Non-pigmented ciliary epithelial cell (primary cell): ENCODE measurements at regions not wholly inside any gene's neighbourhood (a gene's known extent, or its start where the extent isn't known, plus 50 kb on each side); places are given as distances from the start of the nearest gene placed in this dataset.
"Not testable (repeated sequence)": the region's sequence is repeated elsewhere in the genome, so short reads cannot be mapped to it uniquely, and the experiment has no call there.

Source experiments
- DNase-seq: peaks from one replicate; pipeline ENCODE4 v3.0.0-alpha.2; 2010; ENCODE audit warnings: low read depth

DNA sequence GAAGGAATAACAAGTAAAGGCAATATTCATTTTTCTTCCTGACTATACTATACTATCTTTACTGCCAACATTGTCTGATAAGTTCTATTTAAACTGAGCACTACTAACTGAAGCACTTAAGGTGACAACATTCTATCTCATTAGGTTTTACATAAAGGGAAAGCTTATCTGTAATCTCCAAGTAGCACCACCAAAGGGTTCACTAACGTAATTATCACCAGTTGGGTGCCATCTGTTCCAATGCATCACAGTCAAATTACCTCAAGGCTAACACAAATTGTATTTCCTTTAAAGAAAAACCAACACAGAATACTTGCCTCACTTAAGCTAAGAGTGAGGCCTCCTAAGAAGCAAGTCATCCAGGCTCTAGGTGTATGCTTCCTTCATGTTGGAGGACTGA is 453.8 kb downstream of the RAP2B start:
- DNase-seq = no peak

DNA sequence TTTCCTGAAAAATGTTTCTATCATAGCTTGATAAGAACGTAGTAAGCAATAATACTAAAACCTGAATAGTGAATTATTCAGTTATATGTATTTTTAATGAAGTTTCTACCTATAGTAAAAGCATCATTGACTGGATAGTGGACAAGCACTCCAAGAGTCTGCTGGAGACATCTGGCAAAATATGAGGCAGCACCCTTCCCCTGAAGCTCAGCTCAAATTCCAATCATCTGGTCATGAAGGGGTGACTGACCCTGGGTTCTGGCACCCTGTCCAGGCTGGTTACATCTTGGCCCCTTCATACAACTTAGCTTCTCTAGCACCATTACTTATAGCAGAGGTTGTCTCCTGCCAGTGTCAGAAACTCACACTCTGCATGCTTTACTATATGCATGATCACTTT is 455.4 kb downstream of the RAP2B start:
- no peak for DNase-seq

DNA sequence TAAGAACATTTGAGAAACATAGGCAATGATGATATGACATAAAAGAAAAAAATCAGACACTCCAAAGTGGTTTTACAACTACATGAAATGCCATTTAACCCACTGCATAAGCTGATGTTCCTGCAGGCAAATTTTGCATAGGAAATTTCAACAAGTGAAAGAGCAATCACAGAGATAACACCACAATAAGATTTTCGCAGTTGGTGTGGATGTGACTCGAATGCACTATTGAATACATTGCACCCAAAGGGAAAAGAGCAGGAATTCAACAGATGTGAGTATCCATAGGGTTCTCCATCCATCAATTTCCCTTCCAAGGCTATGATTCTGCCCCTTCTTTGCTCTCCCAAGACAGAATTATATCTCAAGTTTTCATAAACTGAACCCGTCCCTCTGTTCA is 456.1 kb downstream of the RAP2B start:
- DNase-seq = no peak

DNA sequence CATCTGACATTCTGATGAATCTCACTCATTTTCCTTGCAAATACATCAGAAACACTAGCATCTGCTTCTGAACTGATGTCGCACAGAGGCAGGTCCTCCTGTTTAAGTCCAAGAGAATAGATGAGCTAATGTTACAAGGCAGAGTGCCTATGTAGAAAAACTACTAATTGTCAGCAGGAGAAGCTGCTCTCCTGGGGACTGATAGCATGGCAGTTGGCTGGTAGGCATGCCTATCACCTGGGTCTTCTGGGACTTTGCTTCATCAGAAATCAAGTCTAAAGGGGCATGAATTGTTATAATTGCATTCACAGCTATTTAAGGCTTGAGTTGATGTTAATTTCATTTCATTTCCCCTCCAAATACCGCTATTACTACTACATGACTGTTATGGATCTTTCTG is 457.2 kb downstream of the RAP2B start:
- no peak for DNase-seq

DNA sequence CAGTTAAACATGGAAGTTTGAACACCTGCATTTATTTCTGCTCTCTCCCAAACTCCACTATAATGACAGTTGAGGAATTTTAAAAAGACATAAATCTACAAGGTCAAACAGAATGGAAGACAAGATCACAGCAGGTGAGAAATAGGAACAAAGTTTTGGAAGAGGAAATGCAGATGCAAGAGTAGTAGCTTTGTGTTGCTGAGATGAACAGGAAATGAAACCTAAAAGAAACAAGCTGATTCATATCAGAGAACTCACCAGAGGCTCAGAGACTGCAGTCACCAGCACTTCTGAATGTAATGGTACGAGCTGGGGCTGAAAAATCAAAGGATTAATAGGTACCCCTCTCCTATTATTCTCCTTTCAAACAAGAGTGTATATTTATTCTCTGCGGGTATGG is 459.9 kb downstream of the RAP2B start:
- DNase-seq = no peak

DNA sequence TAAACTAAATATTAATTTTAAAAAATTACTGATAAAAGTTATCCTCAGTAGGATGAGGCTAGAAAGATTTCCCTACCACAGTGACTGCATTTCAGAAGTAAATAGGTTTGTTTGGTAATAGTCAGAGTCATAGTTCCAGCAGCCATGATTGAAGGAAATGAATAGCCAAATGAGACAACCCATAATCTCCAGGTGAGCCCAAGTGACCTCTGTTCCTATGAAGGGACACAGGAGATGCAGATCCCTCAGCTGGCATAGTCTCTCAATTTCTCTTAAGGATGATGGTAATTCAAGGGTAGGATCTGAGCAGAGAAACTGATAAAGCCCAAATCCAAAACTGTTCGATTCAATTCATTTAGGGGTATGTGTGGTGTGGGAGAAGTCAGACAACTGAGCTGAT is 461.8 kb downstream of the RAP2B start:
- DNase-seq = no peak

DNA sequence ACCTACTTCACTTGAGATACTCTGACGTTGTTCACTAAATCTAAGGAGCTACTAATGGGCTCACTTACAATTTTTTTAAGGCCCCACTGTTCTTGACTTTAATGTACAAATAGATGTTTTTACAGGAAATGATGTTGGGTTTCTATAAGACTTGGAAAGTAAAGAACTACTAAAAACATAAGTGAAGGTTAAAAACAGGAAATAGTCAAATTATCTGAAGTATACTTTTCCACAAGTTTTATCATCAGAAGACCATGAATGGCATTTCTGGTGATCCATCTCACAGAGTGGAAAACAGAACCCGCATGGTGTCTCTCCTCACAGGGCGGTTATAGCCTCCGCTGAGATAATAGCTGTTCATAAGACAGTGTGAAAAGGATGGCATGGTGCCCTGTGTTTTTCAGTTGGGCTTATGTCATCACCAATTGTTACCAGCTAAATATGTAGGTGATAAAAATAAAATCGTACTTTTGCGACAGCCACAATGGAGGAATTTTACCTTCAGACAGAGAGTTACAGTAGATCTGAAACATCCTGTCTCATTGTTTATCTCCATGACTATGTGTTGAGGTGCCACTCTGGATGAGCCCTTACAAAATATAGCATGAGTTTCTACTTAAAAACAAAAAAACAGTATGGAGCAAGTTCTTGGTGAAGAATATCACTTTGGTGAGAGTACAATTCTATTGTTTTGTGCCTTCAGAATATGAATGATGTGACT is 462.4 kb downstream of the RAP2B start:
- no peak for DNase-seq

DNA sequence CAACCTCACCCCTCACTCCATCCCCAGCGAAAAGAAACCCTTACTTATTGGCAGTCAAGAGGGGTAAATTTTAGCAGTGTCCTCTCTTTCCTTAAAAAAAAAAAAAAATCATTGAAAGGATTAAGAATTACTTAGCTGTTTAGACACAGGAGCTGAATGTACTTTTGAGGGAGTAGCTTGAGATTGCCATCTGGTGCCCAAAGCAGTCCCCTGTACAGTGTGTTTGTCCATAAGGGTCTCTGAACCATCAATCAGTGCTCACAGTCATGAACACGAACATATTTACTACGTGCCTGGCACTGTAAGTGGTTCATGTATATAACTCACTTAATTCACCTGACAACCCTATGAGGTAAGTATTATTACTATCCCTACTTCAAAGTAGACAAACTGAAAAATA is 463.5 kb downstream of the RAP2B start:
- DNase-seq = no peak

DNA sequence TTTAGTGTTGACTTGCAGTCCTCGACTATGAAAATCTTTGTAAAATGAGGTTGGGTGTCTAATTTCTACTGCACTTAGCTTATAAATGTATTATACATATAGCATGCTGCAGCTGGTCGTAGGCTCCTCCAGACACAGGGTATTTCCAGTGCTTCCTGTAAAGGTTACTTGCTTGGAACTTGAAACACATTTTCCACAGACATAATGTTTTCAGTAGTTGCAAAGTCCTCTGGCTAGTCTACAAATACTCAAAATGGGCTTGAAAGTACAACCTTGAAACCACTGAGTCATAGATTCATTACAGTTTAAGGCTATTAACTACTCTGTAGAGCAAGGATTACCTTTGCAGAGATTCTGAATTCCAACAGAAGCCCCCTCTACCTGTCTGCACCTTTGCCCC is 464.1 kb downstream of the RAP2B start:
- no peak for DNase-seq

DNA sequence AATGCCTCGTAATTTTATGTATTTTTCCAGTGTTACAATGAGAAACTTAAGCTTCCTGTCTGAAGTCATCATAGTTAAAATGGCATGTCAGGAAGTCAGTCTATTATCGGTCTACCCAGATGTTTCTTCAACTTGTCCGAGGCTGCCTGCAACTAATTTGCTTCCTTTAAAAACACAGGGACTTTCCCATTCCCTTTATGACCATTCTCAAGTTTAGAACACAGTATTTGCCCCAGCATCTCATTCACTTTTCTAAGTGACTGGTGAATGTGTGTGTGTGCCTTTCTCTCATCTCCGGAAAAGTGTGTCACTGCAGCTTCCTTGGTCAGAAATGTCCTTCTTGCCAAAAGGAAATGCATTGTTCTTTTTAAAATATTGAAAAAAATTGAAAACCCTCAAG is 466.6 kb downstream of the RAP2B start:
- DNase-seq = no peak

DNA sequence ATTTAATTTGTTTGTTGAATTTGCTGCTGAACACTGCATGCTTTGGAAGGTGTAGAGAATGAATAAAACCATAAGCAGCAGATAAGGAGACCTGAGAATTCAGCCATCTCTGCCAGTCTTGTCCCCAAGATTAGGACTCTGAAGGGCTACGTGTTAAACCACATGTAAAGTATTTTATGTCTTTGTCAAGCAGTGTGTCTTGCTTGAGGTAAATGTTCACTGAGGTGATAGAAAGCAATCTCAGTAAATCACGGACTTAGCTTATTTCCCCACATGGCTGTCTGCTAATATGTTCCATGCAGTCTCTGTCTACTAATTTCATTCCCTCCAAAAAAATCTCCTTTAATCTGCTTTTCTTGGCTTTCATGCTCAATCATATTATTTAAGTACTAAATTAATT is 467.1 kb downstream of the RAP2B start:
- no peak for DNase-seq

DNA sequence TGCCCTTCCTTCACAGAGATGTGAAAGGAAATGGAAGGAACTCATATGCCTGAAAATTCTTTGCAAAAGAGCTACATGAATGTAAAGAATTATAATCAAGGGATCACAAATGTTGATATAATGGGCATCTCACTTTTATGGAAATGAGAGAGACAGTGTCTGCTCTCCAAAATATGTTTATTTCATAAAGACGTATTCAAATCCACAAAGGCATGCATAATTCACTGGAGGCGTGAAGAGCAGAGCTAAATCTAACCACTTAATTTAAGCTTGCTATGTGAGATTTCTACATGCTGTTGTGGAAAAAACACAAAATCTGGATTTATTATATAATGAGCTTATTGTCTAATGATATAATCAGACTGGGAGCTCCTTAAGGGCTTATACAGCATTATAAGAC is 469.1 kb downstream of the RAP2B start:
- no peak for DNase-seq

DNA sequence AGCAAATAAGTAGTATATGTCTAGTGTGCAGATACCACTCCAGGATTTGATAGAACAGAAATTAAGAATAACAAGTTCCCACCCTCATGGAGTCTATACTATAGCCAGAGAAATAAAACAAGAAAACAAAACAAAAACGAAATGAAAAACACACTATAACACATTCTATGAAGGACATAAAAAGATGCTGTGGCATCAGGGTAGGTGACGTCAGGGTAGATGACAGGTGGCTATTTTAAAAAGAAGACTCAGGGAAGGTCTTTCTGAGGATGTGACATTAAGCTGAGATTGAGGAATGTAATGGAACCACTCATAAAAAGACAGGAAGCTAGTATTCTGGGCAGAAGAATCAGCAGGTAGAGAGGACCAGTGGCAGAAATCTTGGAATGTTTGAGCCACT is 469.6 kb downstream of the RAP2B start:
- no peak for DNase-seq

DNA sequence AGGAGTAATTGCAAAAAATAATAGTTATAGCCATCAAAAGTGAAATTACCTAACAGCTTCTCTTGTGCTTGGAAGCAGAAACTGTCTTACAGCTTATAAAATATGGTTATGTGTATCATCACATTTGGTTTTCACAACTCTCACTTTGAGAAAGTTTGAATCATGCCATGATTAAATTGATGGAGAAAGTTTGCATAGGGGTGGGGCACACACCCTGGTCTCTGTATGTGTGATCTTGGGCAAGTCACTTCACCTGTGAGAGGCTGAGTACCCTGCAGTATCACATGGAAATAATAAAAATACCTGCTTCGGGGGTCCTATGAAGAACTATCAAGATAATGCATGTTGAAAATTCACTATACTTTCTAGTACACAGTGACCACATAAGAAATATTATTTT is 471.4 kb downstream of the RAP2B start:
- no peak for DNase-seq

DNA sequence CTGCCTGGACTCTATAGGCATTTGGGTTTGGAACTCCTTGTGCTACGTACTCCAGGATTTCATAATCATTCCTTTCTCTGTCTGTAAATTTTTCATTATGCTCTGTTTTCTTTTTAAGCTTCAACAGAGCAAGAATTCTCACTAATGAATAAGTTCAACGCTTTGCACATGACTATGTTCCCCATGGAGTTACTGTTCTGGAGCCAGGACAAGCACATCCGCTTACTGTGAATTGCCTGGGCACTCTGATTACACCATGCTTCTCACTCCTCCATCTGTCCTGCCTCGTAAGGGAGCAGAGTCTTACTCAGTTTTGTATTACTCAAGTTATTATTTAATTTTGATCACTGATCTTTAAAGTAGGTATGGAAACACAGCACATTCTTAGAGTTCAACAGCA is 472.7 kb downstream of the RAP2B start:
- no peak for DNase-seq

DNA sequence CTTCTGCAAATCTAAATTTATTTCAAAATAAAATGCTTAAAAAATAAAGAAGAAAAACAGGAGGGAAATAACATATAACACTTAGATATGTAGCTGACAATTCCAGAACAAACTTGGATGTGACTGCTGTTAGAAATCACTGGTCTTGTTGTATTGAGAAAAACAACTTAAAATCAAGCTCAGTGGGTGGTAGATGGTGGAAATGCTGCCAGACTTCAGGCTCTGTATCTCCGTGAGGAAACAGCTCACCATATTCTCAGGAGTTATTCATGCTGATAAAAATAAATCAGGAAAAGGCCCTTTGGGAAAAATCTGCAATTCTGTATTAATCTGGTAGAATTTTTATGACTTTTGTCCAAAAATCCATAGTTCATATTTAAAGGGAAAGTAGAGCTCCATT is 477.6 kb downstream of the RAP2B start:
- DNase-seq = no peak

DNA sequence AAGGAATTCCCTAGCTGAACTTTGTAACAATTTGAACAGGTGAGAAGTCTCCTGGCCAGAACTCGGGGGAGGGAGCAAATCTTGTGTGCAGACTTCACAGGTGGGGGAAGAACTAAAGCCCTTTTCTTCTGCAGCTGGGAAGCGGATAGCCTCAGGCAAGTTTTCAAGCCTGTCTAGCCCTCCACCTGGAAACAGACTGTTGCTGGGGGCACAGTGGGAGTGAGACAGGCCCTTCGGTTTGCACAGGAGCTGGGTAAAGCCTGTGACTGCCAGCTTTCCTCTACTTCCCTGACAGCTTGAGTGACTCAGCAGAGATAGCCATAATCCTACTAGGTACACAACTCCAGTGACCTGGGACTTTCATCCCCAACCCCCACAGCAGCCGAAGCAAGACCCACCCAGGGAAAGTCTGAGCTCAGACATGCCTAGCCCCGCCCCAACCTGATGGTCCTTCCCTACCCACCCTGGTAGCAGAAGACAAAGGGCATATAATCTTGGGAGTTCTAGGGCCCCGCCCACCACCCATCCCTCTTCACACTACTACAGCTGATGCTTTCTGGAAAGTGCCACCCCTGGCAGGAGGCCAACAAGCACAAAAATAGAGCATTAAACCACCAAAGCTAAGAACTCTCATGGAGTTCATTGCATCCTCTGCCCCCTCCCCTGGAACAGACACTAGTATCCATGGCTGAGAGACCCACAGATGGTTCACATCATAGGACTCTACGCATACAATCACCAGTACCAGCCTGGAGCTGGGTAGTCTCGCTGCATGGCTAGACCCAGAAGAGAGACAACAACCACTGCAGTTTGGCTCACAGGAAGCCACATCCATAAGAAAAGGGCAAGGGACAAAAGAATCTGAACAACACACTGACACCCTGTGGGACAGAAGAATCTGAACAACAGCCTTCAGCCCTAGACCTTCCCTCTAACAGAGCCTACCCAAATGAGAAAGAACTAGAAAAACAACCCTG is 479.0 kb downstream of the RAP2B start:
- DNase-seq = no peak

DNA sequence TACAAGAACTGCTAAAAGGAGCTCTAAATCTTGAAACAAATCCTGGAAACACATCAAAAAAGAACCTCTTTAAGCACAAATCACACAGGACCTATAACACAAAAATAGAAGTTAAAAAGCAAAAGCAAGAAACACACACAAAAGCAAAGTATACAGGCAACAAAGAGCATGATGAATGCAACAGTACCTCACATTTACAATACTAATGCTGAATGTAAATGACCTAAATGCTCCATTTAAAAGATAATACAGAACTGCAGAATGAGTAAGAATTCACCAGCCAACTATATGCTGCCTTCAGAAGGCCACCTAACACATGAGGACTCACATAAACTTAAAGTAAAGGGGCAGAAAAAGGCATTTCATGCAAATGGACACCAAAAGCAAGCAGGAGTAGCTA is 478.6 kb upstream of the ARHGEF26 start:
- not testable (repeated sequence) for DNase-seq

DNA sequence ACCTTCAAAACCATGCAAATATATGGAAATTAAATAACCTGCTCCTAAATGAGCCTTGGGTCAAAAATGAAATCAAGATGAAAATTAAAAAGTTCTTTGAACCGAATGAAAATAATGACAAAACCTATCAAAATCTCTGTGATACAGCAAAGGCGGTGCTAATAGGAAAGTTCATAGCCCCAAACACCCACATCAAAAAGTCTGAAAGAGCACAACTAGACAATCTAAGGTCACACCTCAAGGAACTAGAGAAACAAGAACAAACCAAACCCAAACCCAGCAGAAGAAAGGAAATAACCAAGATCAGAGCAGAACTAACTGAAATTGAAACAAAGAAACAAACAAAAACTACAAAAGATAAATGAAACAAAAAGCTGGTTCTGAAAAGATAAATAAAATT is 477.7 kb upstream of the ARHGEF26 start:
- not testable (repeated sequence) for DNase-seq

DNA sequence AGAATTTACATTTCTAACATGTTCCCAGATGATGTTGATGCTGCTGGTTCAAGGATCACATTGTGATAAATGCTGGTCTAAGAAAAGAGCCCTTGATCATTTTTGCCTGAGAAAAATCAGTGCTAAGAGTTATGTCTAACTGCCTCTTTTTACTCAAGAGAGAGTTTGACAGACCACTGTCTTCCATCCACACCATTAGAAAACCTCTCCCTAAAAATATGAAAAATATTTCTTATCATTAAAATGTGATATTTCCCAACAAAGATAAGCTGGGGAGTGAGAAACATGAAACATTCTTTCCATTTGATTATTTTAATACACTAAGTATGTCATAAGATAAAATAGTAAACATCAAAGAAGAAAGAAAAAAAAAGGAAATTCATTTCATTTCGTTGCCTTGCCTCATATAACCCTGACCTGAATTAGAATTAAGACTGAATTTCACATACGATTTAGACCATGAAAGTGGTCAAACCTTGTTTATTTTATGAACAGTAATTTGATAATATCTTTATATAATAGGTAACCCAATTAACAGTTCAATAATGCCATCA is 471.8 kb upstream of the ARHGEF26 start:
- DNase-seq = no peak

DNA sequence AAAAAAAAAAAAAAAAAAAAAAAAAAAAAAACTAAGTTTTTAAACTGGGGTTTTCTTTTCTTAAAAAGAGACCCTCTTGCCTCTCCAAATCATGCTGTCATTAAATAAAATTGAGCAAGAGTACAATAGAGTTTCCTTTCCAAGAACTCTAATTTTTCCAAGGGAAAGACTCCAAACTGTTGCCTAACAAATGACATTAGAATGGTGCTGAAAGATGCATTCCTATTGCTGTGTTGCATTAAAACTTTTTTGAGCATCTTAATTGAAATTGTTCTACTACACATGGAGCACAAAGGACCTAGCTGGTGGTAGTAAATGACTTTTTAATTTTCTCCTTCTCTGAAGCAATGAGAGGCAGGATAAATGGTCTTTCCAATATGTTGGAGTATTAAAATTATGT is 469.1 kb upstream of the ARHGEF26 start:
- DNase-seq = no peak

DNA sequence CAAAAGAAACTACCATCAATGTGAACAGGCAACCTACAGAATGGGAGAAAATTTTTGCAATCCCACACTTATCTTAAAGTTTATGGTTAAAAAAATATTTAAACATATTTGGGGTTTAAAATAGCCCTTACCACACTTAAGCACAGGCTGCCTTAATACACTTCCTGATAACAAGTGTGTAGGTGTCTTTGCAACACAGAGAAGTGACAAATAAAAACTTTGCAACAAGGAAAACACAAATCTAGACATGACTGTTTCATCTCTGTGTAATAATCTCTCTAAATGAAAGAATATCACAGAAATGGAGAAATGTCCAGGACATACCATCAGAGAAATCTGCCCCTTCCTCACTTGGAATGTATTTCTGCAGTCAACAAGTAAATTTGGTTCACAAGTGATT is 464.1 kb upstream of the ARHGEF26 start:
- DNase-seq = no peak

DNA sequence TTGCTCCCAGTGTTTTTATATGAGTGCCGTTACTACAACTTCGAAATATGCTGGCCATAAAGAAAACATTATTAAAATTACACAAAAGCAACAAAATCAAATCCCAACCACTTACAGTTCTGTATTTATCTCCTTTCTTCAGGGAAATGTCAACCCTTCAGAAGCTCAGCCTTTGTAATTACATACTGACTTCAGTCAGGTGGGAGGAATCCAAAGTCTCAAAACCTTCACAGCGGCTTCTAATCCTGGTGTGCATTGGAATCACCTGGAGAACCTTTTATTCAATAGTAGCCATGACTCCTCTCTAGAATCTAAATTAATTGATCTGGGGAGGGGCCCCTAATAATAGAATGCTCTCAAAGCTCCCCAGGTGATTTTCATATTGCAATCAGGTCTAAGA is 463.7 kb upstream of the ARHGEF26 start:
- DNase-seq = no peak
